Myocyte (in vitro differentiated cells): ENCODE measurements at regions not wholly inside any gene's neighbourhood (a gene's known extent, or its start where the extent isn't known, plus 50 kb on each side); places are given as distances from the start of the nearest gene placed in this dataset.

Experiments
- DNase-seq: peaks from one replicate; pipeline ENCODE4 v3.0.0-alpha.2; 2012; ENCODE audit warnings: low read depth

- DNase-seq: no peak
Measured at GRCh38 chr1:215458562-215458961, 108.5 kb upstream of the KCTD3 start.

DNA sequence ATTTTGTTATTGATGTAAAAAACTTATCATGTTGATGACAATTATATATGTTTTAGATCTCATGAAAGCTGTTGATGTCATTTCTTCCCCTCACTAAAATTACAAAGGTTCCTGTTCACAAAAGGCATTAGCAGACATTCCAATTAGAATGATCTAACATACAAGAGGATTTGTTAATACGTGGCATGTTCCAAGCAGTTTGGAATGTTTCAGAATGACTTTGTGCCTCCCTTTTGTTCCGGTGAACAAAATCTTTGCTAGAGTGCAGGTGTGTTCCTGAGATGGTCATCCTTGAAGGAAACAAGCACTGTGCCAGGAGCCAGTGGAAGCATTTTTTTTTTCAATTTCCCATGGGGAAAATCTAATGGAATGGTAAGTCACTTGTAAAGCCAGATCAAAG lies 108.0 kb upstream of the KCTD3 start:
- no peak for DNase-seq

DNA sequence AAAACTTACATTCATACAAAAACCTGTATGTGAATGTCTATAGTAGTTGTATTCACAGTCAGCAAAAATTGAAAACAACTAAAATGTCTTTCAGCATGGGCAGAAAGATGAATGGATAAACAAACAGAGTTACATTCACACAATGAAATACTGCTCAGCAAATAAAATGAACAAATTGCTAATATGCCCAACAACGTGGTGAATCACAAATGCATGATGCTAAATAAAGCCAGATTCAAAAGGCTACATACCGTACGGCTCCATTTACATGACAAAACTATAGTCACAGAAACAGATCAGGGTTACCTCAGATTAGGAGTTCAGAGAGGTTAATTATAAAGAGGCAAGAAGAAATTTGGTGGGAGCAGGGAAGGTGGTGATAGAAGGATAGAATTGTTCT lies 100.7 kb upstream of the KCTD3 start:
- DNase-seq: no peak

DNA sequence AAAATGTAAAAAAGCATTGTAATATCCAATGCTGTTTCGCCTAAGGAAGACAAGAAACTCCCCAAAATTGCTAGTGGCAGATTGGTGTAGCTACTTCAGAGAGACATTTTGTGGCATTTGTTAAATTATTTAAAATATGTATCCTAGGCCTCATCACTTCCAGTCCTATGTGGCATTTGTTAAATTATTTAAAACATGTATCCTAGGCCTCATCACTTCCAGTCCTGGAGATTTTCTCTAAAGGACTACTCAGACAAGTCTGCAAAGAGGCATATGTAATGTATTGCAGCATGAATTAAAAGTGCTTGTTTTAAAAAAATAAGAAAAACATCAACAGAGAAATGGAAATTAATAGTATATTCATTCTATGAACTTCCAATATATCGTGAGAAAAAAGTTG lies 95.6 kb upstream of the KCTD3 start:
- DNase-seq: no peak

- no peak for DNase-seq
Measured at GRCh38 chr1:215472723-215473122, 94.4 kb upstream of the KCTD3 start.

DNA sequence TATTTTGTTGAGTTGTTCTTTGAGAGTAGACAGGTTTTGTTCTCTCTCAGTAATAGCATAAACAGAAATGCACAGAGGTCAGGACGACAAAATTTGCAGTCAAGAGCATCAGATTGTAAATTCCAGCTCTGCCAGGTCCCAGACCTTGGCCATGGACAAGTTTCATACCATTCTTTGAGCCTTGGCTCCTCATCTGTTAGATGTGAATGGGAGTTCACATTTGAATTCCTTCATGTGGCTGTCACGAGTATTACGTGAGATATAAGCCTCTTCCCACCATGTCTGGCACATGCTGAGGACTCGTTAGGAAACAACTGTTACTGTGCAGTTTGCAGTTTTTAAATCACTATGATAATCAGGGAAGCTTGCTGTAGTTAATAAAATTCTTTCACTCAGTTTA lies 93.2 kb upstream of the KCTD3 start:
- peak; percentile 60 for DNase-seq

- DNase-seq: peak; percentile 22
Measured at GRCh38 chr1:215474940-215475339, 92.2 kb upstream of the KCTD3 start.

- peak; percentile 76 for DNase-seq
Measured at GRCh38 chr1:215475796-215476481, 91.2 kb upstream of the KCTD3 start.

DNA sequence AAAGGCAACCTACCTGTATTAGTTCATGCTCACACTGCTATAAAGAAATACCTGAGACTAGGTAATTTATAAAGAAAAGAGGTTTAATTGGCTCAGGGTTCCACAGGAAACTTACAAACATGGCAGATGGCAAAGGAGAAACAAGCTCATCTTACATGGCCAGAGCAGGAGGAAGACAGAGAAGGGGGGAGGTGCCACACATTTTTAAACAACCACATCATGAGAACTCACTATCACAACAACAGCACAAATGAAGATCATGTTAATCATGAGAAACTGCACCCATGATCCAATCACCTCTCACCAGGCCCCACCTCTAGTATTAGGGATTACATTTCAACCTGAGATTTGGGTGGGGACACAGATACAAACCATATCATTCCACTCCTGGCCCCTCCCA lies 90.6 kb upstream of the KCTD3 start:
- peak; percentile 49 for DNase-seq

DNA sequence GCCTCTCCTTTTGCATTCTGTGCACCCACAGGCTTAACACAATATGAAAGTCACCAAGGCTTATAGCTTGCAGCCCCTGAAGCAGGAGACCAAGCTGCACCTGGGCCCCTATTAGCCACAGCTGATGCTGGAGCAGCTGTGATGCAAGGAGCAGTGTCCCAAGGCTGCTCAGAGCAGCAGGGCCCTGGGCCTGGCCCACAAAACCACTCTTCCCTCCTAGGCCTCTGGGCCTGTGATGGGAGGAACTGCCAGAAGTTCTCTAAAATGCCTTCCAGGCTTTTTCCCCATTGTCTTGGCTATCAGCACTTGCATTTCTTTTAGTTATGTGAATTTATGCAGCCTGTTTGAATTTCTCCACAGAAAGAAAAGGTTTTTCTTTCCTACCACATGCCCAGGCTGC lies 89.5 kb upstream of the KCTD3 start:
- peak; percentile 20 for DNase-seq

- DNase-seq: no peak
Measured at GRCh38 chr1:215479567-215479966, 87.5 kb upstream of the KCTD3 start.

DNA sequence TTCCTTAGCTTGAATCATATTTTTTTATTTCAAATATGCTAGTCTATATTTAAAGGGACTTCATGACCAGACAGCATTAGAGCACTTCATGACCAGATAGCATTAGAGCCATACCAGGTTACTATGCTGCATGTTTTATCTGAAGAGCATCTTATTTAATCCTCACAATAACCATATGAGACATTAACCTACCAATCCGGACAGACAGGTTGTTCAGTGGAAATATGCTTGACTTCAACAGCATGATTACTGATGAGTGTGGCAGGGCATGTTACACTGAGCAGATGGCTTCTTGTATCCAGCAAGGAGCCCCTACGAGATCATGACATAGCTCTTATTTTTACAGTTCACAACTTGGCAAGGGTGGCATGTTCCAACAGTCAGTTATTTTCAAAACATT lies 85.0 kb upstream of the KCTD3 start:
- DNase-seq: no peak

GRCh38 chr1:215484171-215484939 lies 82.7 kb upstream of the KCTD3 start:
- no peak for DNase-seq

- DNase-seq: no peak
Measured at GRCh38 chr1:215487466-215487865, 79.6 kb upstream of the KCTD3 start.

DNA sequence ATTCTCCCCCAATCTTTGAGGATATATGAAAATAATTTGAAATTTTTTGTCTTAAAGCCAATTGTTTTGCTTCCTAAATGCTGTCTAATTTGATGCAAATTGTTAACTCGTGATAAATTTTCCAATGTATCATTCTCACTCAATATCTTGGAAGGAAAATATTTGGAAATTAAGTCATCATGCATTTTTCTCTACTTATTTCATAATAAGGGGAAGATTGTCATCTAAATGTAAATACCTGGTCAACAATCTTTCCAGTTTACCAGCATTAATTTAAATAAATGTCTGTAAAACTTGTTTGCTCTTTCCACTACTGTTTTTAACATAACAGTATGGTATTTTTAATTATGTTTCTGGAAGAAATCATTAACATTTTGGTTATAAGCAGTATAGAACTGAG lies 78.3 kb upstream of the KCTD3 start:
- no peak for DNase-seq

GRCh38 chr1:215489771-215490565 lies 77.1 kb upstream of the KCTD3 start:
- no peak for DNase-seq

GRCh38 chr1:215497528-215497927 lies 69.6 kb upstream of the KCTD3 start:
- no peak for DNase-seq

DNA sequence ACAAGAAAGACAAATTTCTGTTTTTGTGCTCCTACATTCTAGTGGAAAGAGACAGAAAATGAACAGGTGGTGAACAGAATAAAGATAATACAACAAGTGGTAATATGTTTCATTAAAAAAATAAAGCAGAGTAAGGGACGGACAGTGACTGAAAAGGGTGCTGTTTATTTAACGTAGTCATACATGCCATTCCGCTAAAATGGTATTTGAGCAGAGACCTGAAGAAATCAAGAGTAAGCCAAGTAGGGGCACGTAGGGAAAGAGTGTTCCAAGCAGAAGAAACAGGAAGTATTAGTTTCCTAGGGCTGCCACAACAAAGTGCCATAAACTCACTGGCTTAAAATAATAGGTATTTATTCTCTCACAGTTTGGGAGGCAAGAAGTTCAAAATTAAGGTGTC lies 65.6 kb upstream of the KCTD3 start:
- DNase-seq: no peak

GRCh38 chr1:215502081-215502480 lies 65.0 kb upstream of the KCTD3 start:
- no peak for DNase-seq

DNA sequence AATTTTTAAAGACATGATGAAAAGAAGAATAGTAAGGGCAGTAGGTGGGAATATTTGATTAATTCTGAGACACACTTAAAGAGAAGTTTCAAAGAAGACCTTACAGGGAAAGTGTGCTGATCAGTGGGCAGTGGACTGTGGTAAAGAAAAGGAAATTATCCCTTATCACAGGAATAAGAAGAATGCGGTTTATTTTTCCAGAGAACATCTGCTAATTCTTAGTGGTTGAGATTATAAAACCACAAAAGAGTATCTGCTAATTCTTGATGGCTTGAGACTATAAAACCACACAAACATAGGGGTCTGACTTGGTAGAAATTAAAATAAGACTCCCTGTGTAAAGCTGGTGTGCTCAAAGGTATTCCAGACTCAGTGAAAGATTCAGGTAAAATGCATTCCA lies 60.0 kb upstream of the KCTD3 start:
- peak; percentile 57 for DNase-seq

DNA sequence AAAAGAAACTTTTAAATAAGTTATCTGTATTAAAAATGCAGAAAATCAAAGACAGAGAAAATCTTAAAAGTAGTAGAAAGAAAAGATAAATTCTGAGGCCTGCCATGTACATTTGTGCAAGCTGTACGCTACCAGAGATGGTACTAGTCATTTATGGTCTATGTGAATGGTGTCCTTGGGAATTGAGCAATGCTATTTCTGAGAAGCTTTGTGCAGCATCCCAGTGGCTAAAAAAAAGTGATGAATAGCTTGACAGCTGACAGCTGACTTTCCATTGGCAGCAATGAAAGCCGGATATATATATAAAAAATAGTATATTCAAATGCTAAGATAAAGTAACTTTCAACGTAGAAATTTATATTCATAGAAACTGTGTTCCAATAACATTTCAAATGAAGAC lies 58.8 kb upstream of the KCTD3 start:
- peak; percentile 44 for DNase-seq
